ENCODE measurements at regions not wholly inside any gene's neighbourhood (a gene's known extent, or its start where the extent isn't known, plus 50 kb on each side); places are given as distances from the start of the nearest gene placed in this dataset.

- Mint-ChIP-seq H3K4me3 (no peak overlapping the region), H3K27me3 (no peaks in the 10 kb centered on the region), H3K9me3 (peaks cover 7% of the 10 kb centered on the region), H3K4me1 (ENCODE audit: low read depth in 2 of 2) (no peaks in the 10 kb centered on the region), H3K27ac (no peak overlapping the region), H3K36me3 (no peaks in the 10 kb centered on the region)
- ATAC-seq, result no peak
- no peak for DNase-seq (ENCODE audit: low spot score)
Measured at GRCh38 chr6:153623496-153623895, 415.5 kb upstream of the OPRM1 start.

GRCh38 chr6:153621491-153621890 is 417.5 kb upstream of the OPRM1 start:
- Mint-ChIP-seq H3K27ac (no peak overlapping the region), H3K4me3 (no peak overlapping the region), H3K27me3 (no peaks in the 10 kb centered on the region), H3K9me3 (peaks cover 3% of the 10 kb centered on the region), H3K36me3 (no peaks in the 10 kb centered on the region), H3K4me1 (ENCODE audit: low read depth in 2 of 2) (no peaks in the 10 kb centered on the region)
- no peak for ATAC-seq
- DNase-seq (ENCODE audit: low spot score), result no peak

GRCh38 chr6:153621070-153621469 is 418.0 kb upstream of the OPRM1 start:
- Mint-ChIP-seq H3K27me3 (no peaks in the 10 kb centered on the region), H3K4me3 (no peak overlapping the region), H3K4me1 (ENCODE audit: low read depth in 2 of 2) (no peaks in the 10 kb centered on the region), H3K9me3 (peaks cover 3% of the 10 kb centered on the region), H3K27ac (no peak overlapping the region), H3K36me3 (no peaks in the 10 kb centered on the region)
- DNase-seq (ENCODE audit: low spot score), result no peak
- ATAC-seq, result no peak

- H3K27me3 Mint-ChIP-seq, result no peaks in the 10 kb centered on the region
- no peak overlapping the region for H3K27ac Mint-ChIP-seq
Measured at GRCh38 chr6:153618371-153619322, 420.4 kb upstream of the OPRM1 start.

GRCh38 chr6:153616506-153616905 is 422.5 kb upstream of the OPRM1 start:
- H3K36me3 Mint-ChIP-seq, result no peaks in the 10 kb centered on the region
- no peak overlapping the region for H3K4me3 Mint-ChIP-seq
- no peak overlapping the region for H3K27ac Mint-ChIP-seq
- H3K9me3 Mint-ChIP-seq, result no peaks in the 10 kb centered on the region
- ATAC-seq, result no peak
- H3K4me1 Mint-ChIP-seq (ENCODE audit: low read depth in 2 of 2), result no peaks in the 10 kb centered on the region
- DNase-seq (ENCODE audit: low spot score), result no peak
- H3K27me3 Mint-ChIP-seq, result no peaks in the 10 kb centered on the region

More at GRCh38 chr6:153618371-153619322, 420.4 kb upstream of the OPRM1 start:
- Mint-ChIP-seq H3K36me3 (no peaks in the 10 kb centered on the region), H3K4me3 (no peak overlapping the region), H3K9me3 (no peaks in the 10 kb centered on the region), H3K4me1 (ENCODE audit: low read depth in 2 of 2) (no peaks in the 10 kb centered on the region)
- ATAC-seq, result no peak
- no peak for DNase-seq (ENCODE audit: low spot score)

- Mint-ChIP-seq H3K36me3 (no peaks in the 10 kb centered on the region), H3K9me3 (peaks cover 3% of the 10 kb centered on the region), H3K4me3 (no peak overlapping the region), H3K4me1 (ENCODE audit: low read depth in 2 of 2) (no peaks in the 10 kb centered on the region), H3K27ac (no peak overlapping the region), H3K27me3 (no peaks in the 10 kb centered on the region)
- ATAC-seq, result no peak
- DNase-seq (ENCODE audit: low spot score), result no peak
Measured at GRCh38 chr6:153613719-153614455, 425.2 kb upstream of the OPRM1 start.

- Mint-ChIP-seq H3K27ac (no peak overlapping the region), H3K36me3 (no peaks in the 10 kb centered on the region), H3K4me1 (ENCODE audit: low read depth in 2 of 2) (no peaks in the 10 kb centered on the region), H3K27me3 (no peaks in the 10 kb centered on the region), H3K4me3 (no peak overlapping the region), H3K9me3 (peaks cover 6% of the 10 kb centered on the region)
- ATAC-seq (no peak), DNase-seq (ENCODE audit: low spot score) (no peak)
Measured at GRCh38 chr6:153602401-153602800, 436.6 kb upstream of the OPRM1 start.

- Mint-ChIP-seq H3K27ac (no peak overlapping the region), H3K4me3 (no peak overlapping the region), H3K27me3 (no peaks in the 10 kb centered on the region), H3K9me3 (peaks cover 13% of the 10 kb centered on the region), H3K36me3 (no peaks in the 10 kb centered on the region), H3K4me1 (ENCODE audit: low read depth in 2 of 2) (no peaks in the 10 kb centered on the region)
- ATAC-seq, result no peak
- no peak for DNase-seq (ENCODE audit: low spot score)
Measured at GRCh38 chr6:153599901-153600300, 439.1 kb upstream of the OPRM1 start.

GRCh38 chr6:153595903-153596302 is 443.1 kb upstream of the OPRM1 start:
- Mint-ChIP-seq H3K36me3 (no peaks in the 10 kb centered on the region), H3K27me3 (no peaks in the 10 kb centered on the region), H3K4me1 (ENCODE audit: low read depth in 2 of 2) (no peaks in the 10 kb centered on the region), H3K4me3 (no peak overlapping the region), H3K9me3 (peaks cover 17% of the 10 kb centered on the region), H3K27ac (no peak overlapping the region)
- ATAC-seq (no peak), DNase-seq (ENCODE audit: low spot score) (no peak)

- peaks cover 19% of the 10 kb centered on the region for H3K9me3 Mint-ChIP-seq
- no peak for DNase-seq (ENCODE audit: low spot score)
- no peaks in the 10 kb centered on the region for H3K27me3 Mint-ChIP-seq
- no peak overlapping the region for H3K27ac Mint-ChIP-seq
- no peaks in the 10 kb centered on the region for H3K4me1 Mint-ChIP-seq (ENCODE audit: low read depth in 2 of 2)
- ATAC-seq, result no peak
- H3K4me3 Mint-ChIP-seq, result no peak overlapping the region
- no peaks in the 10 kb centered on the region for H3K36me3 Mint-ChIP-seq
Measured at GRCh38 chr6:153594871-153595270, 444.2 kb upstream of the OPRM1 start.

- DNase-seq (ENCODE audit: low spot score) (no peak), ATAC-seq (no peak)
- peaks cover 23% of the 10 kb centered on the region for H3K9me3 Mint-ChIP-seq
- no peaks in the 10 kb centered on the region for H3K36me3 Mint-ChIP-seq
- H3K4me3 Mint-ChIP-seq, result no peak overlapping the region
- H3K27ac Mint-ChIP-seq, result no peak overlapping the region
- H3K4me1 Mint-ChIP-seq (ENCODE audit: low read depth in 2 of 2), result no peaks in the 10 kb centered on the region
- no peaks in the 10 kb centered on the region for H3K27me3 Mint-ChIP-seq
Measured at GRCh38 chr6:153591159-153591558, 447.9 kb upstream of the OPRM1 start.

- Mint-ChIP-seq H3K27me3 (no peaks in the 10 kb centered on the region), H3K9me3 (peaks cover 18% of the 10 kb centered on the region), H3K4me1 (ENCODE audit: low read depth in 2 of 2) (no peaks in the 10 kb centered on the region), H3K36me3 (no peaks in the 10 kb centered on the region), H3K27ac (no peak overlapping the region), H3K4me3 (no peak overlapping the region)
- DNase-seq (ENCODE audit: low spot score) (no peak), ATAC-seq (no peak)
Measured at GRCh38 chr6:153590411-153590810, 448.6 kb upstream of the OPRM1 start.

GRCh38 chr6:153588330-153588729 is 450.7 kb upstream of the OPRM1 start:
- H3K36me3 Mint-ChIP-seq, result no peaks in the 10 kb centered on the region

GRCh38 chr6:153583685-153584084 is 452.6 kb upstream of the RGS17 start:
- peaks cover 15% of the 10 kb centered on the region for H3K9me3 Mint-ChIP-seq
- ATAC-seq (no peak), DNase-seq (ENCODE audit: low spot score) (no peak)
- H3K36me3 Mint-ChIP-seq, result no peaks in the 10 kb centered on the region
- H3K4me1 Mint-ChIP-seq (ENCODE audit: low read depth in 2 of 2), result no peaks in the 10 kb centered on the region
- H3K27ac Mint-ChIP-seq, result no peak overlapping the region
- no peak overlapping the region for H3K4me3 Mint-ChIP-seq
- H3K27me3 Mint-ChIP-seq, result no peaks in the 10 kb centered on the region

More at GRCh38 chr6:153588330-153588729, 450.7 kb upstream of the OPRM1 start:
- no peak overlapping the region for H3K27ac Mint-ChIP-seq
- no peaks in the 10 kb centered on the region for H3K27me3 Mint-ChIP-seq
- peaks cover 11% of the 10 kb centered on the region for H3K9me3 Mint-ChIP-seq
- H3K4me1 Mint-ChIP-seq (ENCODE audit: low read depth in 2 of 2), result no peaks in the 10 kb centered on the region
- no peak overlapping the region for H3K4me3 Mint-ChIP-seq
- no peak for DNase-seq (ENCODE audit: low spot score)
- ATAC-seq, result no peak
